HG03025 (cell line): ENCODE measurements at regions not wholly inside any gene's neighbourhood (a gene's known extent, or its start where the extent isn't known, plus 50 kb on each side); places are given as distances from the start of the nearest gene placed in this dataset.
A peak's percentile ranks its signal among the peaks of the same experiment; 100 is the strongest.
"Not testable (repeated sequence)": the region's sequence is repeated elsewhere in the genome, so short reads cannot be mapped to it uniquely, and the experiment has no call there.

Experiments
- ATAC-seq: cut with Tn5 transposase; IDR thresholded peaks from one replicate; pipeline ENCODE4 v1.9.1; 2021; ENCODE audit warnings: mild to moderate bottlenecking, moderate library complexity; ENCODE audit not compliant: unreplicated experiment, low FRiP score

- ATAC-seq: no peak
Observed at GRCh38 chr2:138066139-138066806, 102.0 kb downstream of the HNMT start.

- ATAC-seq: no peak
Observed at GRCh38 chr2:138066841-138067240, 102.6 kb downstream of the HNMT start.

- not testable (repeated sequence) for ATAC-seq
Observed at GRCh38 chr2:138068669-138069068, 104.4 kb downstream of the HNMT start.

- ATAC-seq: not testable (repeated sequence)
Observed at GRCh38 chr2:138071042-138071719, 106.9 kb downstream of the HNMT start.

- ATAC-seq: no peak
Observed at GRCh38 chr2:138071720-138072719, 107.7 kb downstream of the HNMT start.

- no peak for ATAC-seq
Observed at GRCh38 chr2:138078153-138078552, 113.9 kb downstream of the HNMT start.

GRCh38 chr2:138079976-138080375, 115.7 kb downstream of the HNMT start:
- no peak for ATAC-seq

GRCh38 chr2:138081225-138082073, 117.2 kb downstream of the HNMT start:
- no peak for ATAC-seq

GRCh38 chr2:138084206-138084605, 119.9 kb downstream of the HNMT start:
- no peak for ATAC-seq

- ATAC-seq: not testable (repeated sequence)
Observed at GRCh38 chr2:138085441-138085840, 121.2 kb downstream of the HNMT start.

- no peak for ATAC-seq
Observed at GRCh38 chr2:138086576-138086975, 122.3 kb downstream of the HNMT start.

- no peak for ATAC-seq
Observed at GRCh38 chr2:138087751-138088593, 123.7 kb downstream of the HNMT start.

GRCh38 chr2:138090330-138090729, 126.1 kb downstream of the HNMT start:
- peak; percentile 83 for ATAC-seq

GRCh38 chr2:138093455-138093854, 129.2 kb downstream of the HNMT start:
- ATAC-seq: no peak

- ATAC-seq: no peak
Observed at GRCh38 chr2:138094031-138094430, 129.8 kb downstream of the HNMT start.

- no peak for ATAC-seq
Observed at GRCh38 chr2:138095336-138095735, 131.1 kb downstream of the HNMT start.

- not testable (repeated sequence) for ATAC-seq
Observed at GRCh38 chr2:138099288-138099687, 135.0 kb downstream of the HNMT start.

GRCh38 chr2:138101718-138102117, 137.4 kb downstream of the HNMT start:
- no peak for ATAC-seq

GRCh38 chr2:138102664-138103063, 138.4 kb downstream of the HNMT start:
- ATAC-seq: no peak
